Dendritic cell treated with granulocyte-macrophage colony-stimulating factor and Interleukin-4, amounts not matched to agents 40 ng/mL and 50 ng/mL, for 4 days (primary cell): ENCODE measurements at regions not wholly inside any gene's neighbourhood (a gene's known extent, or its start where the extent isn't known, plus 50 kb on each side); places are given as distances from the start of the nearest gene placed in this dataset.

Experiments used
- H3K27ac Mint-ChIP-seq: one replicate; pipeline ENCODE4 v1.8.0; 2022; ENCODE audit warnings: mild to moderate bottlenecking, mixed read lengths
- H3K27me3 Mint-ChIP-seq: one replicate; pipeline ENCODE4 v1.8.0; 2022; ENCODE audit warnings: mild to moderate bottlenecking, mixed read lengths
- H3K36me3 Mint-ChIP-seq: one replicate; pipeline ENCODE4 v1.8.0; 2022; ENCODE audit warnings: low read depth, mixed read lengths
- H3K4me1 Mint-ChIP-seq: one replicate; pipeline ENCODE4 v1.8.0; 2022; ENCODE audit warnings: low read depth, mixed read lengths
- H3K4me3 Mint-ChIP-seq: one replicate; pipeline ENCODE4 v1.8.0; 2022; ENCODE audit warnings: mild to moderate bottlenecking, moderate library complexity, mixed read lengths
- H3K9me3 Mint-ChIP-seq: one replicate; pipeline ENCODE4 v1.8.0; 2022; ENCODE audit warnings: mixed read lengths
- intact Hi-C: fragments of 100-400 bp; cut with micrococcal nuclease; formaldehyde crosslinking; loops from one replicate; pipeline ENCODE4 v1.15.0; 2022

DNA sequence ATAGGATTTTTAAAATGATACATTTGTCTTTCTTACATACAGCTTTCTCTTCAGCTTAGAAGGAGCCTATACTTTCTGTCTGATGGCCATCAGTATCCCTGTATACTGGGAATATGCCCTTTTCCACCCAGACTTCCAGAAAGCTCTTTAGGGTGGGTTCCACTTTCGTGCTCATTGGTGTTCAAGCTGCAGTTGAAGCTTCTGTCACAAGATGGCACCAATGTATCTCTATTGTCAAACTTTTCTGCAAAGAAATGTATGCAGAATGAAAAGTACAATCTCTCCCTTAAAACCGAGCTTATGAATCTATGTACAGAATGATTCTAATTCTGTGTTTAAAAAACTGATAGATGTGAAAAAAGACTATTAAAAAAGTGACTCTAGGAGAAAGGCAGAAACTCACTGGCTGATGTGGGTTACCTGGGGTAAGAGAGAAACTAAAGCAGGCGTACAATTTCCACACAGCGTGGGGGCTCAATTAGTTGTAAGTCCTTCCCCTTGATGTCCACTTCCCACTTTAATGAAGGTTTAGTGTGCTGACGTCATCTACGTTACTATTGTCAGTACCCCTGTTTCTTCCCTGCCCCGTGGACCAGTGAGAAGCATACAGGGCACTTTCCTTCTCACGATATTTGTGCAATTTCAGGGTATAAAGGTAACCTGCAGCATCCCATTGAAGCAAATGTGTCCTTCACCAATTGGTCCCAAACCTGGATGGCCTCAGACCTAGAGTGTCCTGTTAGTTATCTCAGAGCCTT, 57.3 kb upstream of the TCEAL2 start:
- intact Hi-C loops, result loop anchor here (5.0 kb wide), 1 partner anchor 834 kb away; no protein-coding TSS in a partner anchor
- H3K9me3 Mint-ChIP-seq, result no peaks in the 10 kb centered on the region
- no peaks in the 10 kb centered on the region for H3K27me3 Mint-ChIP-seq
- H3K36me3 Mint-ChIP-seq, result no peaks in the 10 kb centered on the region
- H3K27ac Mint-ChIP-seq, result no peak overlapping the region
- H3K4me1 Mint-ChIP-seq, result no peaks in the 10 kb centered on the region
- no peak overlapping the region for H3K4me3 Mint-ChIP-seq

DNA sequence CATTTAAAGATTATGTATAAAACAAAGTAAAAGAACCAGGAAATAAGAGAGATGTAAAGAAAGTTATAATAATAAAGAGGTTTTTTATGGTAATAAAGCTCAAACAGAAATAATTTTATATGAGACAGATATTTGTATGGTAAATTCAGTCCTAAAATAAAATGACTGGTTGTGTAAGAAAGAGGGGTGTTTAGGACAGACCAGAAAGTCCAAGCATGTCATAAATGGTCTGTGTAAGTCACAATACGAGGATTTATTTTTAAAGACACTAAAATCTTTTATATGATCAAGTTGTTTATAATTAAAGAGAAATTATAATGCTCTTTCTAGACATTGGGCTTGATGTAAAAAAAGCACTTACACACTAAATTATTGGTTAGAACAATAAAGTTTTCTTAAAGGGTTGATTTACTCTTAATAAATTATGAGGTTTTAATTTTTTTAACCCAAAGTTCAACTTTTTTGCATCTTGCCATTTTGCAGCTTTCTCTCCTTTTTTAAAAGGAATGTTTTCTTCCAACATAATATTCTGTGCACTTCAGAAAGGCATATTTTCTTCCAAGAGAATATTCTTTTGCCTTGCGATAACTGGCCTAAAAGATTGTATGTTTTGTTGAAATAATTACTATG, 61.9 kb upstream of the TCEAL2 start:
- H3K27ac Mint-ChIP-seq, result no peak overlapping the region
- no peaks in the 10 kb centered on the region for H3K36me3 Mint-ChIP-seq
- no peaks in the 10 kb centered on the region for H3K9me3 Mint-ChIP-seq
- no peaks in the 10 kb centered on the region for H3K4me1 Mint-ChIP-seq
- intact Hi-C loops, result no loop called here
- H3K4me3 Mint-ChIP-seq, result no peak overlapping the region
- H3K27me3 Mint-ChIP-seq, result no peaks in the 10 kb centered on the region

DNA sequence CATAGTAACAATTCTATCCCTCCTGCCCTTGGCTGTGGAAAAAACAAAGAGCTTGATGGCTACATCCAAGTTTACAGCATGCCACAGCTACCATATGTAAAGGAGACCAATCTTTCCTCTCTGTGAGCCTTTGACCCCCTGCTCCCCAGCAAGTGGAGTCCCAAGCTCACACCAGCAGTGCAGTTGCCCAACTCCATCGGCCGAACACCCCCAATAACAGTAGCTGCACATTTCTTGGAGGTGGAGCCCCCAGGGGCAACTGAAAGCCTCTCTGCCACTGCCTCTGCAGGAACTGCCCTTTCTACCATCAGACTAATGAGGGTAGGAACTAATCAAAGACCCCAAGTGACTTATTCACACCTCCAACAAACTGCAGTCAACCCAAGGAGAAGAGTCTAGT, 81.0 kb upstream of the TCEAL2 start:
- Mint-ChIP-seq H3K4me3 (no peak overlapping the region), H3K36me3 (no peaks in the 10 kb centered on the region), H3K27me3 (no peaks in the 10 kb centered on the region), H3K4me1 (no peaks in the 10 kb centered on the region), H3K27ac (no peak overlapping the region), H3K9me3 (no peaks in the 10 kb centered on the region)
- intact Hi-C loops, result no loop called here

DNA sequence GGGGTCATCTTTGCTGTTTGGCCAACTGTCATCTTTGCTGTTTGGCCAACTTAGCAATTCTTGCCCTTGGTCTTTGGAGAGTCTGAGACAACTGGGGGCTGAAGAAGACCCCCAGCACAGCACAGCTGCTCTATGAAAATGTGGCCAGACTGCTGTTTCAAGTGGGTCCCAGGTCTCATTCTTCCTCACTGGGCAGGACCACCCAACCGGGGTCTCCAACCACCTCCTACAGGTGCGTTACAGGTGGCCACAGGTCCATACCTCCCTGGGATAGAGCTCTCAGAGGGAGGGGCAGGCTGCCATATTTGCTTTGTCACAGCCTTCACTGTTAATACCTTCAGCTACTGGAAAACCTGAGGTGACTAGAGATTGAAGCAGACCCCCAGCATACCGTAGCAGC, 82.1 kb upstream of the TCEAL2 start:
- no peak overlapping the region for H3K27ac Mint-ChIP-seq

DNA sequence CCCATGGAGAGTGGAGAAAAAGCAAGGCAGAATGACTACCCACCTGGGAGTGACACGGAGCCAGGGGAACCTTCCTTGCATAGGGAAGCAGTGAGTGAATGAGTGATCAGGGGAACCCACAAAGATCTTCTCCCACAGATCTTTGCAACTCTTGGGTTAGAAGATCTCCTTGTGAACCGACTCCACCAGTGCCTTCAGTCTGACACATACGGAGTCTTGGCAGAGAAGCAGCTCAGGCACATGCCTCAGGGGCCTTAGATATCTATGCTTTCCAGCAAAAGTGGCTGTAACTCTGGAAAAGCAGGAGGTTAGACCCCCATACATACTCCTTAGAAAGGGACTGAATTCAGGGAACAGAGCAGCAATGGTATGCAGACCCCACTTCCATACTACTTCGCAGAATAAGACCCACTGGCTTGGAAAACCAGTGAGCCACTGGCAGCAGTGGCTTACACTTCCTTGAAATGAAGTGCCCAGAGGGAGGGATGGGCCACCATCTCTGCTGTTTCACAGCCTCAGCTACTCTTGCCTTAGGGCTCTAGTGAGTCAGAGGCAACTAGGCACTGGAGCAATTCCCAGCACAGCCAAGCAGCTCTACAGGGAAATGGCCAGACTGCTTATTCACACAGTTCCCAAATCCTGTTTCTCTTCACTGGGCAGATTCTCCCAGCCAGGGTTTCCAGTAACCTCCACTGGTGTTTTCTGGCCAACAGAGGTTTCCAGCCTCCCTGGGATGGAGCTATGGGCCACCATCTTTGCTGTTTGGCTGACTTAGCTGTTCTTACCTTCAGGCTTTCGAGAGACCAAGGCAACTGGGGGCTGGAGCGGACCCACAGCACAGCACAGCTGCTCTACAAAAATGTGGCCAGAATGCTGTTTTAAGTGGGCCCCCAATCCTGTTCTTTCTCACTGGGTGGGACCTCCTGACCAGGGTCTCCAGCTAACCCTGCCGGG, 82.8 kb upstream of the TCEAL2 start:
- no peak overlapping the region for H3K27ac Mint-ChIP-seq
- no peaks in the 10 kb centered on the region for H3K27me3 Mint-ChIP-seq
- H3K9me3 Mint-ChIP-seq, result peaks cover 5% of the 10 kb centered on the region
- no peaks in the 10 kb centered on the region for H3K36me3 Mint-ChIP-seq
- intact Hi-C loops, result no loop called here
- H3K4me1 Mint-ChIP-seq, result no peaks in the 10 kb centered on the region
- H3K4me3 Mint-ChIP-seq, result no peak overlapping the region

More for the DNA sequence above, 82.1 kb upstream of the TCEAL2 start:
- intact Hi-C loops, result no loop called here
- Mint-ChIP-seq H3K27me3 (no peaks in the 10 kb centered on the region), H3K9me3 (peaks cover 1% of the 10 kb centered on the region), H3K4me3 (no peak overlapping the region), H3K36me3 (no peaks in the 10 kb centered on the region), H3K4me1 (no peaks in the 10 kb centered on the region)

DNA sequence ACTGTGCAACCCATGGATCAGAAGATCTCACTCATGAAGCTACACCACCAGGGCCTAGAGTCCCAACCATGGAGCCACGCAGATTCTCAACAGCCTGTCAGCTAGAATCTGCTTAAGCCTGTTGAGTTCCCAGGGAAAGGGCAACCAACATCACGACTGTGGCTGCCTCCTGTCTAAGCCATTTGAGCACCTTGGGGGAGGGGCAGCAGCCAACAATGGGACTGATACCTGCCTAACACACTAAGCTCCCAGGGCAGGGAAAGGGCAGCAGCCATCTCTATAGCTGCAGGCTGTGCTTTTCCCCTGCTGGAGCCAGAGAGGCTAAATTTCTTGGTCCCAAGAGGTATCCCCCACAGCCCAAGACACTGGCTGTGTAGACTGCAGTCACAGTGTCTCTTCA, 96.5 kb upstream of the TCEAL2 start:
- intact Hi-C loops, result no loop called here
- Mint-ChIP-seq H3K9me3 (peaks cover 58% of the 10 kb centered on the region), H3K36me3 (no peaks in the 10 kb centered on the region), H3K4me1 (no peaks in the 10 kb centered on the region), H3K4me3 (no peak overlapping the region), H3K27ac (no peak overlapping the region), H3K27me3 (no peaks in the 10 kb centered on the region)

DNA sequence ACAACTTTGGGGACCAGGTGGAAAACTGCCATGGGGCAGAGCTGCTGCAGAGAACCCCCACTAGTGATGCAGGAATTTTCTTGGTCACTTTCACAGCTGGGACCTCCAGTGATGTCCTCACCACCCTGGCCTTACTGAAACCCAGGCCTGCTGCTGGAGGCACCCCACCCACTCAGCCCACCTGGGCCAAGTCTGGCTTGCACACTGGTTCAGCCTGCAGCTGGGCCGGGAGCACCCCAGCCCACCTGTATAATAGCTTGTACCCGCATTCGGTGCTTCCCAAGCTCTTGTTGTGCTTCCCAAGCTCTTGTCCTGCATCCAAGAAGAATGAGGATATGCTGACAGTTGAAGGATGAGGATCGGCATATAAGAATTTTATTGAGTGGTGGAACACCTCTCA, 86.4 kb upstream of the ZMAT1 start:
- no peaks in the 10 kb centered on the region for H3K27me3 Mint-ChIP-seq
- H3K9me3 Mint-ChIP-seq, result peaks cover 18% of the 10 kb centered on the region
- H3K4me3 Mint-ChIP-seq, result no peak overlapping the region
- H3K36me3 Mint-ChIP-seq, result no peaks in the 10 kb centered on the region
- intact Hi-C loops, result no loop called here
- no peak overlapping the region for H3K27ac Mint-ChIP-seq
- no peaks in the 10 kb centered on the region for H3K4me1 Mint-ChIP-seq

DNA sequence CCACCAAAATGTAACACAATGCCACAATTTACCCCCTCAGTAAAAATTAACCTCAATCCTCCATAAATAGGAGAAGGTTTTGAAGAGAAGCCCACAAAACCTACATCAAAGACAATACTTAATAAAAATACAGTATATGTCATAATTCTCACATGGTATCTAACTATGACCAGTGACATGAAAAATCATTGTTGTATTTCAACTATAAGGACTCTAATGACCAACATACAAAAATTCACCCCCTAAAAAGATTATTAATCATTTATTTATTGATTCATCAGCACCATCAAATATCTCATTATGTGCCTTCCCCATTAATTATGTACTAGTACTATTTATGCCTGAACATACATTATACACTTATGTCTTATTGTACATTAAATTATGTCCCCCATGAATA, 77.1 kb upstream of the ZMAT1 start:
- Mint-ChIP-seq H3K27me3 (no peaks in the 10 kb centered on the region), H3K36me3 (no peaks in the 10 kb centered on the region), H3K27ac (no peak overlapping the region), H3K4me1 (no peaks in the 10 kb centered on the region), H3K4me3 (no peak overlapping the region), H3K9me3 (no peaks in the 10 kb centered on the region)
- intact Hi-C loops, result no loop called here

DNA sequence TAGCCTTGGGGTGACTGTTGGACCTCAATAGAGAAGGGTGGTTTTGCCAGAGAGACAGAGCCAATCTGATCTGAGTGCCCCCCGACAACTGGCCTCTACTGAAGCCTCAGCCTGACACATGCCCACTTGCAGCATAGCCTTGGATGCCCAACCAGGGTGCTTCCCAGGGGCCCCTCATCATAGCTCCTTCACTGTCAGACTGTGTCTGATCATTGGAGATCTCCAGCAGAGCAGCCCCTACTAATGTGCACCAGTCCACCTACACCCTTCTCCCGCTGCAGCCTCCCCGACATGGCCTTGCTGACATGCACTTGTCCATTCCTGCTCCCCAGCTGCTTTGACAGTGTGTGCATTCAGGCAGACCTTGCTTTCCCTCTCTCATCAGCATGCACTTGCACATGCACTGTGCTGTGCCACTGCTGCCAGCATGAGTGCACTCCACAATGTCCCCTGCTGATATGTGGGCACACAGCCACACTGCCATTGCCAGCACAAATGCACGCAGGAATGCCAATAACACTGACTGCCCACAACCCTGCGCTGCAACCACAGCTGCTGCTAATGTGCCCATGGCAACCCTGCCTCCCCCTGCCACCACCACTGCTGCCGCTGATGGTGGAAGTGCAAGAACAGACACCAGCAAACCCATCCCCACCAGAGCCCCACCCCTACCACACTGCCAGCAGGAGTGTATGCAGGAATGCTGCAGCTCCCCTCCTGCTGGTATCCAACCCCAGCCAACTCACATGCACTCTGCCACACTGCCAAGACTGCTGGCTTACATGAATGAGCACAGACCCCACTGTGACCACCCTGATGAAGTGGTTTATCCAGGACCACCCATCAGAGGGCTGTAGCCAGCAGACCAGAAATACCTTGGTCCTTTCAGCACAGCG, 68.1 kb upstream of the ZMAT1 start:
- peaks cover 38% of the 10 kb centered on the region for H3K9me3 Mint-ChIP-seq
- H3K4me1 Mint-ChIP-seq, result no peaks in the 10 kb centered on the region
- intact Hi-C loops, result no loop called here

DNA sequence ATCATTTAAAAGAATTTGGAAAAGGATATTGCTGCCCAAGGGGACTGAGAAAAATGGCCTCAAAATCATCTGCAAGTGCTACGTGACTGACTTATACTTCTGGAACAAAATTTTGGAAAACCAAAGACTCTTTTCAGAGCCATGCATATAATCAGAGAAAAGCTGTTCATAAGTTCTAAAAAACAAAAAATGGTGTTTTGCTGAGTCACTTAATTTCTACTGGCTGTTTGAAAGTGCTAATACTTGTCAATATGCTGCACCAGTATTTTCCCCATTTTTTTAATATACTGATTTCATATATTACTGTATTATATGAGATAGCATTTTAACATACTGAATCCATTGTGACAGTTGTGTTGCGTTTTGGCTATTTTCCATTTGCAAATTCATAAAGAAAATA, 61.5 kb upstream of the ZMAT1 start:
- Mint-ChIP-seq H3K9me3 (no peaks in the 10 kb centered on the region), H3K4me1 (no peaks in the 10 kb centered on the region), H3K36me3 (no peaks in the 10 kb centered on the region), H3K27me3 (no peaks in the 10 kb centered on the region), H3K27ac (no peak overlapping the region), H3K4me3 (no peak overlapping the region)
- intact Hi-C loops, result no loop called here

More for the DNA sequence above, 68.1 kb upstream of the ZMAT1 start:
- Mint-ChIP-seq H3K36me3 (no peaks in the 10 kb centered on the region), H3K27ac (no peak overlapping the region), H3K4me3 (no peak overlapping the region), H3K27me3 (no peaks in the 10 kb centered on the region)

DNA sequence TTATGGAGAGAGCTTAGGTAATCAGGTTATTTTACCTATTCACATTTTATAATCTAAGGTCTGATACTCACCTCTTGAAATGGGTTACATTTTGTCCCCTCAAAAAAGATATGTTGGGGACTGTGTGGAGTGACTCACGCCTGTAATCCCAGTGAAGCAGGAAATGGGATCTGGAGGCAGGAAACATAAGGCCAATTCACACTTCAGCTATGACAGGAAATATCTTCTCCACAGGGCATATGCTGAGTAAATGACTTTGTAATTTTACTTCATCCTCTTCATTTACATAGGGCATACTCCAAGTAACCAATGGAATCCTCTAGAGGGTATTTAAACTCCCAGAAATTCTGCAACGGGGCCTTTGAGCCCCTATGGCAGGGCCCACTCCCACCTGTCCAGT, 54.8 kb upstream of the ZMAT1 start:
- no peaks in the 10 kb centered on the region for H3K4me1 Mint-ChIP-seq
- no peak overlapping the region for H3K27ac Mint-ChIP-seq
- H3K4me3 Mint-ChIP-seq, result no peak overlapping the region
- H3K36me3 Mint-ChIP-seq, result no peaks in the 10 kb centered on the region
- H3K27me3 Mint-ChIP-seq, result no peaks in the 10 kb centered on the region
- no peaks in the 10 kb centered on the region for H3K9me3 Mint-ChIP-seq
- intact Hi-C loops, result no loop called here
